NCI-H2171 (cell line): ENCODE measurements at regions not wholly inside any gene's neighbourhood (a gene's known extent, or its start where the extent isn't known, plus 50 kb on each side); places are given as distances from the start of the nearest gene placed in this dataset.

ENCODE experiments used
- DNase-seq: peaks from one replicate; lab custom pipeline; 2025; lab: John Stamatoyannopoulos, UW

GRCh38 chr3:82287562-82287961 lies 526.1 kb upstream of the GBE1 start:
- DNase-seq: no peak

- DNase-seq: no peak
Measured at GRCh38 chr3:82281205-82281604, 519.8 kb upstream of the GBE1 start.

- DNase-seq: no peak
Measured at GRCh38 chr3:82276992-82277391, 515.5 kb upstream of the GBE1 start.

GRCh38 chr3:82274897-82275296 lies 513.5 kb upstream of the GBE1 start:
- no peak for DNase-seq

GRCh38 chr3:82265747-82266146 lies 504.3 kb upstream of the GBE1 start:
- DNase-seq: no peak

GRCh38 chr3:82262193-82262592 lies 500.7 kb upstream of the GBE1 start:
- DNase-seq: no peak

GRCh38 chr3:82261637-82262036 lies 500.2 kb upstream of the GBE1 start:
- no peak for DNase-seq

GRCh38 chr3:82261013-82261412 lies 499.6 kb upstream of the GBE1 start:
- DNase-seq: no peak

- DNase-seq: no peak
Measured at GRCh38 chr3:82259994-82260393, 498.5 kb upstream of the GBE1 start.

GRCh38 chr3:82240322-82240721 lies 478.9 kb upstream of the GBE1 start:
- DNase-seq: no peak

GRCh38 chr3:82236257-82236656 lies 474.8 kb upstream of the GBE1 start:
- no peak for DNase-seq

GRCh38 chr3:82229397-82229796 lies 468.0 kb upstream of the GBE1 start:
- no peak for DNase-seq

- no peak for DNase-seq
Measured at GRCh38 chr3:82224661-82225060, 463.2 kb upstream of the GBE1 start.

GRCh38 chr3:82222401-82222800 lies 461.0 kb upstream of the GBE1 start:
- DNase-seq: no peak

- DNase-seq: no peak
Measured at GRCh38 chr3:82217571-82217970, 456.1 kb upstream of the GBE1 start.

GRCh38 chr3:82208002-82208710 lies 446.7 kb upstream of the GBE1 start:
- DNase-seq: no peak

- no peak for DNase-seq
Measured at GRCh38 chr3:82202269-82202668, 440.8 kb upstream of the GBE1 start.

GRCh38 chr3:82201316-82201715 lies 439.9 kb upstream of the GBE1 start:
- no peak for DNase-seq

- DNase-seq: no peak
Measured at GRCh38 chr3:82198009-82198408, 436.6 kb upstream of the GBE1 start.

- no peak for DNase-seq
Measured at GRCh38 chr3:82196645-82197044, 435.2 kb upstream of the GBE1 start.

- DNase-seq: no peak
Measured at GRCh38 chr3:82194870-82195269, 433.4 kb upstream of the GBE1 start.

- no peak for DNase-seq
Measured at GRCh38 chr3:82186017-82186416, 424.6 kb upstream of the GBE1 start.

GRCh38 chr3:82179291-82179690 lies 417.8 kb upstream of the GBE1 start:
- no peak for DNase-seq

GRCh38 chr3:82178291-82178690 lies 416.8 kb upstream of the GBE1 start:
- DNase-seq: no peak

- no peak for DNase-seq
Measured at GRCh38 chr3:82177774-82178173, 416.3 kb upstream of the GBE1 start.
